CD4-positive, alpha-beta T cell (primary cell): ENCODE measurements at regions not wholly inside any gene's neighbourhood (a gene's known extent, or its start where the extent isn't known, plus 50 kb on each side); places are given as distances from the start of the nearest gene placed in this dataset.

Source experiments
- ATAC-seq: fragments of 200-7000 bp; cut with Tn5 transposase; one replicate; pipeline ENCODE4 v1.10.0; 2022; ENCODE audit warnings: mild to moderate bottlenecking; ENCODE audit not compliant: poor library complexity
- CTCF ChIA-PET: fragments of 350-600 bp; sonication (Branson Sonifier 250); formaldehyde crosslinking; loops from one replicate; lab custom pipeline; 2021; ENCODE audit warnings: antibody characterized with exemption, inconsistent platforms; lab: Charles Lee
- POLR2A ChIA-PET: fragments of 350-600 bp; sonication (Branson Sonifier 250); formaldehyde crosslinking; loops from one replicate; lab custom pipeline; 2021; ENCODE audit warnings: antibody characterized with exemption, inconsistent platforms; lab: Charles Lee
- DNase-seq, 14 experiments: peaks; one replicate each; pipeline ENCODE4 v3.0.0-alpha.2; 2013 to 2020; ENCODE audit warnings: mixed read lengths in 2 of 14
- H3K27ac ChIP-seq, 2 donors: one replicate each; pipeline versions ENCODE4 v1.5.1 to v1.7.0; 2013; ENCODE audit warnings: low read length in 2 of 2, low read depth in 1 of 2, mild to moderate bottlenecking in 1 of 2
- H3K27me3 ChIP-seq, 2 experiments: 1 replicate in 1 of 2; 2 replicates in 1 of 2; pipeline versions ENCODE4 v1.6.1 to v1.7.0; 2013; ENCODE audit warnings: low read length in 2 of 2, control low read depth in 1 of 2, mild to moderate bottlenecking in 1 of 2, moderate library complexity in 1 of 2; ENCODE audit not compliant: insufficient read depth in 2 of 2, control insufficient read depth in 1 of 2
- H3K36me3 ChIP-seq: one replicate; pipeline ENCODE4 v1.6.1; 2013; ENCODE audit warnings: low read length, control low read depth; ENCODE audit not compliant: insufficient read depth
- H3K4me1 ChIP-seq: one replicate; pipeline ENCODE4 v1.6.1; 2013; ENCODE audit warnings: low read length, control low read depth; ENCODE audit not compliant: insufficient read depth
- H3K4me3 ChIP-seq: one replicate; pipeline ENCODE4 v1.5.1; 2013; ENCODE audit warnings: mild to moderate bottlenecking, low read length, moderate library complexity
- H3K9me3 ChIP-seq, 2 experiments: 1 replicate in 1 of 2; 2 replicates in 1 of 2; pipeline versions ENCODE4 v1.6.1 to v1.7.0; 2013; ENCODE audit warnings: low read length in 2 of 2, mild to moderate bottlenecking in 2 of 2, control low read depth in 1 of 2, moderate library complexity in 1 of 2; ENCODE audit not compliant: control insufficient read depth in 1 of 2, insufficient read depth in 1 of 2
- H3K27ac Mint-ChIP-seq: one replicate; pipeline ENCODE4 v1.8.0; 2020; ENCODE audit warnings: mixed read lengths
- H3K27me3 Mint-ChIP-seq: one replicate; pipeline ENCODE4 v1.8.0; 2021; ENCODE audit warnings: mixed read lengths
- H3K36me3 Mint-ChIP-seq: one replicate; pipeline ENCODE4 v1.8.0; 2021; ENCODE audit warnings: low read depth, mixed read lengths
- H3K4me1 Mint-ChIP-seq: one replicate; pipeline ENCODE4 v1.8.0; 2021; ENCODE audit warnings: low read depth, mixed read lengths
- H3K4me3 Mint-ChIP-seq: one replicate; pipeline ENCODE4 v1.8.0; 2020; ENCODE audit warnings: mild to moderate bottlenecking, mixed read lengths
- H3K9me3 Mint-ChIP-seq: one replicate; pipeline ENCODE4 v1.8.0; 2020; ENCODE audit warnings: mixed read lengths
- intact Hi-C, 2 experiments: fragments of 100-400 bp; cut with DNase I in 1 of 2; cut with micrococcal nuclease in 1 of 2; formaldehyde crosslinking; loops; one replicate each; pipeline versions ENCODE4 v1.15.1 to v1.9.0; 2023 to 2025; cut with DNase I, micrococcal nuclease
- TF ChIP-seq, protein P1 (sequence below): fragments of 200-600 bp; IDR thresholded peaks from one replicate; pipeline ENCODE4 v1.8.0; 2022; ENCODE audit warnings: antibody characterized with exemption, mild to moderate bottlenecking

GRCh38 chr4:54933579-54933978 is 191.8 kb downstream of the KDR start:
- Histone ChIP-seq H3K27me3 (no peaks in the 10 kb centered on the region), H3K27ac (no peak overlapping the region), H3K4me3 (no peak overlapping the region), H3K9me3 (no peaks in the 10 kb centered on the region), H3K4me1 (peaks cover 4% of the 10 kb centered on the region), H3K36me3 (no peaks in the 10 kb centered on the region)
- POLR2A ChIA-PET = no interaction called here
- TF ChIP-seq, protein P1, sequence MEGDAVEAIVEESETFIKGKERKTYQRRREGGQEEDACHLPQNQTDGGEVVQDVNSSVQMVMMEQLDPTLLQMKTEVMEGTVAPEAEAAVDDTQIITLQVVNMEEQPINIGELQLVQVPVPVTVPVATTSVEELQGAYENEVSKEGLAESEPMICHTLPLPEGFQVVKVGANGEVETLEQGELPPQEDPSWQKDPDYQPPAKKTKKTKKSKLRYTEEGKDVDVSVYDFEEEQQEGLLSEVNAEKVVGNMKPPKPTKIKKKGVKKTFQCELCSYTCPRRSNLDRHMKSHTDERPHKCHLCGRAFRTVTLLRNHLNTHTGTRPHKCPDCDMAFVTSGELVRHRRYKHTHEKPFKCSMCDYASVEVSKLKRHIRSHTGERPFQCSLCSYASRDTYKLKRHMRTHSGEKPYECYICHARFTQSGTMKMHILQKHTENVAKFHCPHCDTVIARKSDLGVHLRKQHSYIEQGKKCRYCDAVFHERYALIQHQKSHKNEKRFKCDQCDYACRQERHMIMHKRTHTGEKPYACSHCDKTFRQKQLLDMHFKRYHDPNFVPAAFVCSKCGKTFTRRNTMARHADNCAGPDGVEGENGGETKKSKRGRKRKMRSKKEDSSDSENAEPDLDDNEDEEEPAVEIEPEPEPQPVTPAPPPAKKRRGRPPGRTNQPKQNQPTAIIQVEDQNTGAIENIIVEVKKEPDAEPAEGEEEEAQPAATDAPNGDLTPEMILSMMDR = no peak
- Mint-ChIP-seq H3K9me3 (no peaks in the 10 kb centered on the region), H3K27ac (no peak overlapping the region), H3K4me3 (no peak overlapping the region), H3K36me3 (no peaks in the 10 kb centered on the region), H3K4me1 (peaks cover 6% of the 10 kb centered on the region), H3K27me3 (no peaks in the 10 kb centered on the region)
- no peak for ATAC-seq
- intact Hi-C loops = no loop called here
- CTCF ChIA-PET = no interaction called here
- DNase-seq = no peak

- intact Hi-C loops = no loop called here
Observed at GRCh38 chr4:54930226-54930625, 195.2 kb downstream of the KDR start.

DNA sequence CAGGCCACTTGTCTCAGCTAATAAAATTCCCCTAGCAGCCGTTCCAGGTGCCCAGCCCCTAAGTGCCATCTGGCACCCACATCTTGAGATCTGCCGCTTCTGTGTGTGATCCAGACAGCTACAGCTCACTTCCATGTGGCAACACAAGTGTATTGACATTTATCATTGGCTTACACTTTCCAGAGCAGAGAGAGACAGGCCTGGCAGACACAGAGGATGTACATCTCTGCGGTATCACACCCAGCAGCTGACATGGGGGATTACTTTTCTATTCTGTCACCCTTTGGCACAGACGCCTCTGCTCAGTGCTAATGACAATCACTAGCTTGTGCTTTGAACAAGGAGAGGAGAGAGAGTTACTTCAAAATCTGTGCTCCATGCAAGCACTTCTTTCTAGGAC is 195.9 kb downstream of the KDR start:
- TF ChIP-seq, protein P1 = no peak
- Histone ChIP-seq H3K4me1 (no peaks in the 10 kb centered on the region), H3K36me3 (no peaks in the 10 kb centered on the region), H3K4me3 (no peak overlapping the region), H3K9me3 (no peaks in the 10 kb centered on the region), H3K27ac (no peak overlapping the region), H3K27me3 (no peaks in the 10 kb centered on the region)
- H3K27ac Mint-ChIP-seq = no peak overlapping the region
- DNase-seq (no peak), ATAC-seq (no peak)
- peaks cover 9% of the 10 kb centered on the region for H3K9me3 Mint-ChIP-seq
- POLR2A ChIA-PET = interaction anchor here (1.0 kb wide), 1 partner anchor 13 kb away, joined by 3 read pairs; no protein-coding TSS in a partner anchor
- H3K4me3 Mint-ChIP-seq = no peak overlapping the region
- H3K27me3 Mint-ChIP-seq = no peaks in the 10 kb centered on the region
- no peaks in the 10 kb centered on the region for H3K4me1 Mint-ChIP-seq
- CTCF ChIA-PET = no interaction called here
- intact Hi-C loops = no loop called here
- H3K36me3 Mint-ChIP-seq = no peaks in the 10 kb centered on the region

More at GRCh38 chr4:54930226-54930625, 195.2 kb downstream of the KDR start:
- H3K27ac ChIP-seq = no peak overlapping the region
- Mint-ChIP-seq H3K36me3 (no peaks in the 10 kb centered on the region), H3K9me3 (peaks cover 4% of the 10 kb centered on the region), H3K4me1 (no peaks in the 10 kb centered on the region), H3K4me3 (no peak overlapping the region), H3K27ac (no peak overlapping the region), H3K27me3 (no peaks in the 10 kb centered on the region)
- no peaks in the 10 kb centered on the region for H3K36me3 ChIP-seq
- no peaks in the 10 kb centered on the region for H3K4me1 ChIP-seq
- no peaks in the 10 kb centered on the region for H3K27me3 ChIP-seq
- DNase-seq = no peak
- ATAC-seq = no peak
- H3K4me3 ChIP-seq = no peak overlapping the region
- CTCF ChIA-PET = no interaction called here
- no peaks in the 10 kb centered on the region for H3K9me3 ChIP-seq
- TF ChIP-seq, protein P1 = no peak
- POLR2A ChIA-PET = no interaction called here
